OCI-M2 (cell line): ENCODE measurements at regions not wholly inside any gene's neighbourhood (a gene's known extent, or its start where the extent isn't known, plus 50 kb on each side); places are given as distances from the start of the nearest gene placed in this dataset.
"Not testable (repeated sequence)": the region's sequence is repeated elsewhere in the genome, so short reads cannot be mapped to it uniquely, and the experiment has no call there.

Experiments used
- DNase-seq: peaks from one replicate; lab custom pipeline; 2025; ENCODE audit not compliant: unreplicated experiment; lab: John Stamatoyannopoulos, UW

GRCh38 chr3:158026236-158026635, 80.0 kb downstream of the SHOX2 start:
- DNase-seq = no peak

GRCh38 chr3:158019897-158020296, 86.3 kb downstream of the SHOX2 start:
- DNase-seq = not testable (repeated sequence)

GRCh38 chr3:158018462-158018861, 87.8 kb downstream of the SHOX2 start:
- DNase-seq = no peak

- DNase-seq = no peak
Measured at GRCh38 chr3:158012901-158013300, 93.3 kb downstream of the SHOX2 start.

- DNase-seq = no peak
Measured at GRCh38 chr3:158005391-158006100, 100.7 kb downstream of the SHOX2 start.

- DNase-seq = no peak
Measured at GRCh38 chr3:157999246-157999645, 107.0 kb downstream of the SHOX2 start.

- DNase-seq = no peak
Measured at GRCh38 chr3:157982359-157982758, 123.9 kb downstream of the SHOX2 start.

GRCh38 chr3:157981819-157982218, 124.4 kb downstream of the SHOX2 start:
- DNase-seq = no peak

GRCh38 chr3:157979022-157979421, 127.2 kb downstream of the SHOX2 start:
- DNase-seq = no peak

- DNase-seq = no peak
Measured at GRCh38 chr3:157961665-157962064, 144.6 kb downstream of the SHOX2 start.

GRCh38 chr3:157958457-157958856, 147.8 kb downstream of the SHOX2 start:
- no peak for DNase-seq

- no peak for DNase-seq
Measured at GRCh38 chr3:157956850-157957249, 149.4 kb downstream of the SHOX2 start.

- DNase-seq = no peak
Measured at GRCh38 chr3:157956176-157956575, 150.0 kb downstream of the SHOX2 start.

- no peak for DNase-seq
Measured at GRCh38 chr3:157953565-157953964, 152.7 kb downstream of the SHOX2 start.

GRCh38 chr3:157948605-157949383, 157.4 kb downstream of the SHOX2 start:
- DNase-seq = no peak

- no peak for DNase-seq
Measured at GRCh38 chr3:157939166-157939565, 167.1 kb downstream of the SHOX2 start.

GRCh38 chr3:157938154-157938779, 168.0 kb downstream of the SHOX2 start:
- DNase-seq = no peak

- no peak for DNase-seq
Measured at GRCh38 chr3:157931517-157931916, 174.7 kb downstream of the SHOX2 start.

GRCh38 chr3:157930000-157930780, 176.0 kb downstream of the SHOX2 start:
- no peak for DNase-seq

GRCh38 chr3:157926822-157927221, 179.4 kb downstream of the SHOX2 start:
- DNase-seq = no peak

- no peak for DNase-seq
Measured at GRCh38 chr3:157922614-157923013, 183.6 kb downstream of the SHOX2 start.
